CD14-positive monocyte (primary cell): ENCODE measurements at regions not wholly inside any gene's neighbourhood (a gene's known extent, or its start where the extent isn't known, plus 50 kb on each side); places are given as distances from the start of the nearest gene placed in this dataset.

Experiments used
- DNase-seq, 3 donors: peaks; one replicate each; pipeline ENCODE4 v3.0.0-alpha.2; 2011 to 2022
- H2AFZ ChIP-seq: 2 replicates; pipeline ENCODE4 v1.6.0; 2012; ENCODE audit warnings: mild to moderate bottlenecking, low read depth, low read length, inconsistent platforms; ENCODE audit not compliant: insufficient read depth, poor library complexity, severe bottlenecking
- H3K27ac ChIP-seq, 2 donors: 1 replicate in 1 of 2; 2 replicates in 1 of 2; pipeline ENCODE4 v1.5.1; 2012 to 2013; ENCODE audit warnings: low read length in 2 of 2, control low read depth in 1 of 2, inconsistent platforms in 1 of 2, low read depth in 1 of 2, mild to moderate bottlenecking in 1 of 2
- H3K27me3 ChIP-seq, 2 donors: one replicate each; pipeline versions ENCODE4 v1.6.0 to v1.6.1; 2011 to 2013; ENCODE audit warnings: low read length in 2 of 2; ENCODE audit not compliant: control insufficient read depth in 2 of 2, insufficient read depth in 2 of 2
- H3K36me3 ChIP-seq, 2 donors: replicated peaks in 1 of 2; 1 replicate in 1 of 2; 2 replicates in 1 of 2; pipeline versions ENCODE4 v1.5.1 to v1.6.1; 2012 to 2013; ENCODE audit warnings: low read length in 2 of 2, control low read depth in 1 of 2, inconsistent platforms in 1 of 2, mild to moderate bottlenecking in 1 of 2; ENCODE audit not compliant: insufficient read depth in 2 of 2, control insufficient read depth in 1 of 2
- H3K4me1 ChIP-seq, 2 donors: 1 replicate in 1 of 2; 2 replicates in 1 of 2; pipeline versions ENCODE4 v1.5.1 to v1.6.1; 2012 to 2013; ENCODE audit warnings: low read length in 2 of 2, control low read depth in 1 of 2, inconsistent platforms in 1 of 2, mild to moderate bottlenecking in 1 of 2, moderate library complexity in 1 of 2; ENCODE audit not compliant: insufficient read depth in 2 of 2, control insufficient read depth in 1 of 2
- H3K4me2 ChIP-seq: replicated peaks from 2 replicates; pipeline ENCODE3; 2012; ENCODE audit warnings: low read length, moderate library complexity, mild to moderate bottlenecking; ENCODE audit not compliant: poor library complexity, severe bottlenecking; ENCODE audit errors: extremely low read depth
- H3K4me3 ChIP-seq, 3 experiments: fragments of 200-600 bp in 1 of 3; sonication (generic) in 1 of 3; replicated peaks in 1 of 3; 1 replicate in 2 of 3; 2 replicates in 1 of 3; pipeline ENCODE4 v1.5.1; 2011 to 2013; ENCODE audit warnings: low read length in 3 of 3, mild to moderate bottlenecking in 3 of 3, control low read depth in 2 of 3, low read depth in 2 of 3, inconsistent platforms in 1 of 3, moderate library complexity in 1 of 3
- H3K79me2 ChIP-seq: 2 replicates; pipeline ENCODE4 v1.6.0; 2012; ENCODE audit warnings: mild to moderate bottlenecking, control low read depth, inconsistent platforms, low read length, moderate library complexity; ENCODE audit not compliant: insufficient read depth
- H3K9ac ChIP-seq: 2 replicates; pipeline ENCODE4 v1.6.0; 2017; ENCODE audit warnings: low read length, mild to moderate bottlenecking; ENCODE audit not compliant: insufficient read depth, poor library complexity, severe bottlenecking
- H3K9me3 ChIP-seq, 2 donors: replicated peaks in 1 of 2; 1 replicate in 1 of 2; 2 replicates in 1 of 2; pipeline versions ENCODE4 v1.5.1 to v1.6.1; 2012 to 2013; ENCODE audit warnings: low read length in 2 of 2, control low read depth in 1 of 2; ENCODE audit not compliant: control insufficient read depth in 1 of 2, insufficient read depth in 1 of 2
- H4K20me1 ChIP-seq: 2 replicates; pipeline ENCODE4 v1.6.0; 2012; ENCODE audit warnings: mild to moderate bottlenecking, low read length, control low read depth, moderate library complexity; ENCODE audit not compliant: insufficient read depth
- H3K27ac Mint-ChIP-seq, 7 donors: one replicate each; pipeline ENCODE4 v1.8.0; 2020; ENCODE audit warnings: mild to moderate bottlenecking in 7 of 7, mixed read lengths in 7 of 7, moderate library complexity in 6 of 7, inconsistent platforms in 2 of 7
- H3K27me3 Mint-ChIP-seq, 3 donors: one replicate each; pipeline ENCODE4 v1.8.0; 2021 to 2022; ENCODE audit warnings: low read depth in 3 of 3, mild to moderate bottlenecking in 3 of 3, mixed read lengths in 3 of 3, moderate library complexity in 3 of 3, inconsistent platforms in 1 of 3
- H3K36me3 Mint-ChIP-seq, 2 donors: one replicate each; pipeline ENCODE4 v1.8.0; 2020; ENCODE audit warnings: mixed read lengths in 2 of 2, inconsistent platforms in 1 of 2, mild to moderate bottlenecking in 1 of 2
- H3K4me1 Mint-ChIP-seq: one replicate; pipeline ENCODE4 v1.8.0; 2020; ENCODE audit warnings: mild to moderate bottlenecking, mixed read lengths
- H3K4me3 Mint-ChIP-seq, 2 donors: one replicate each; pipeline ENCODE4 v1.8.0; 2020; ENCODE audit warnings: mild to moderate bottlenecking in 2 of 2, mixed read lengths in 2 of 2, moderate library complexity in 1 of 2
- H3K9me3 Mint-ChIP-seq, 7 donors: one replicate each; pipeline ENCODE4 v1.8.0; 2020 to 2022; ENCODE audit warnings: mixed read lengths in 7 of 7, mild to moderate bottlenecking in 6 of 7, moderate library complexity in 6 of 7, inconsistent platforms in 2 of 7
- CTCF ChIP-seq: fragments of 200-600 bp; IDR thresholded peaks from one replicate; pipeline ENCODE4 v1.8.0; 2022; ENCODE audit warnings: antibody characterized with exemption, mild to moderate bottlenecking
- WGBS: methylation state at CpG from one replicate; pipeline ENCODE4 v1.1.5; 2013; ENCODE audit warnings: missing lambda C conversion rate; ENCODE audit not compliant: insufficient coverage; 5-methylcytosine and 5-hydroxymethylcytosine counted together
- intact Hi-C, 2 donors: fragments of 100-400 bp; cut with micrococcal nuclease; formaldehyde crosslinking; loops; one replicate each; pipeline versions ENCODE4 v1.15.0 to v1.15.1; 2023

- no peak overlapping the region for H2AFZ ChIP-seq
- H3K36me3 Mint-ChIP-seq: no peaks in the 10 kb centered on the region
- H3K27ac Mint-ChIP-seq: no peak overlapping the region
- no peak overlapping the region for H3K27ac ChIP-seq
- no peak overlapping the region for H3K4me2 ChIP-seq
- no peak overlapping the region for H3K4me3 Mint-ChIP-seq
- no peak for DNase-seq
- H3K9me3 Mint-ChIP-seq: peaks cover 0 to 1% (median 0%) of the 10 kb centered on the region in 7 donors
- no peaks in the 10 kb centered on the region for H3K9me3 ChIP-seq
- no peak for TF ChIP-seq CTCF
- H3K4me3 ChIP-seq: no peak overlapping the region
- no peaks in the 10 kb centered on the region for H3K4me1 ChIP-seq
- H3K27me3 Mint-ChIP-seq: no peaks in the 10 kb centered on the region
- H3K27me3 ChIP-seq: no peaks in the 10 kb centered on the region
- intact Hi-C loops: no loop called here
- H3K36me3 ChIP-seq: no peaks in the 10 kb centered on the region
- H3K79me2 ChIP-seq: no peaks in the 10 kb centered on the region
- H3K4me1 Mint-ChIP-seq: no peaks in the 10 kb centered on the region
- no peaks in the 10 kb centered on the region for H4K20me1 ChIP-seq
- WGBS: 67% methylated on average over 1 of the region's 1 CpG
- no peak overlapping the region for H3K9ac ChIP-seq
These were observed 425.3 kb upstream of the CDH6 start for GRCh38 chr5:30768056-30768690.

- no peak for DNase-seq
- H3K9ac ChIP-seq: no peak overlapping the region
- no peak overlapping the region for H3K4me2 ChIP-seq
- H3K4me3 Mint-ChIP-seq: no peak overlapping the region
- no peak for TF ChIP-seq CTCF
- no peak overlapping the region for H3K27ac Mint-ChIP-seq
- no peaks in the 10 kb centered on the region for H4K20me1 ChIP-seq
- intact Hi-C loops: no loop called here
- H3K79me2 ChIP-seq: no peaks in the 10 kb centered on the region
- H3K9me3 ChIP-seq: peaks cover 0 to 5% of the 10 kb centered on the region in 2 donors
- no peaks in the 10 kb centered on the region for H3K36me3 ChIP-seq
- no CpG with 5 or more reads among the region's 2 CpGs for WGBS
- H3K9me3 Mint-ChIP-seq: peaks cover 0 to 7% (median 1%) of the 10 kb centered on the region in 7 donors
- H3K4me1 Mint-ChIP-seq: no peaks in the 10 kb centered on the region
- no peaks in the 10 kb centered on the region for H3K27me3 Mint-ChIP-seq
- no peaks in the 10 kb centered on the region for H3K27me3 ChIP-seq
- H3K4me3 ChIP-seq: no peak overlapping the region
- no peaks in the 10 kb centered on the region for H3K4me1 ChIP-seq
- H3K27ac ChIP-seq: no peak overlapping the region
- no peak overlapping the region for H2AFZ ChIP-seq
- no peaks in the 10 kb centered on the region for H3K36me3 Mint-ChIP-seq
These were observed 427.8 kb upstream of the CDH6 start for GRCh38 chr5:30765706-30766105.
